ENCODE measurements at regions not wholly inside any gene's neighbourhood (a gene's known extent, or its start where the extent isn't known, plus 50 kb on each side); places are given as distances from the start of the nearest gene placed in this dataset.

- Mint-ChIP-seq H3K4me1 (peaks cover 7% of the 10 kb centered on the region), H3K27ac (peak overlapping the region; percentile 56), H3K4me3 (peak overlapping the region; percentile 79), H3K27me3 (no peaks in the 10 kb centered on the region), H3K9me3 (ENCODE audit: insufficient read depth) (no peaks in the 10 kb centered on the region)
- Histone ChIP-seq H3K27ac (ENCODE audit: low read length in 2 of 2) (no peak overlapping the region), H3K36me3 (replicated peaks in 1 of 2; ENCODE audit: control extremely low read depth in 1 of 2, control insufficient read depth in 1 of 2, extremely low read depth in 1 of 2, insufficient read depth in 2 of 2, low read length in 1 of 2) (no peaks in the 10 kb centered on the region), H3K9me3 (ENCODE audit: control extremely low read depth in 1 of 3, control insufficient read depth in 2 of 3, insufficient read depth in 1 of 3, low read length in 2 of 3) (peaks cover 0 to 40% (median 0%) of the 10 kb centered on the region in 3 donors), H3K4me3 (ENCODE audit: control extremely low read depth in 1 of 5, extremely low read depth in 1 of 5, insufficient read depth in 1 of 5, low read depth in 2 of 5, low read length in 4 of 5) (peak overlapping the region in 4 of 5 experiments; percentile 26 to 85 (median 68)), H3K79me2 (ENCODE audit: control insufficient read depth, insufficient read depth, low read length) (no peaks in the 10 kb centered on the region), H3K4me1 (ENCODE audit: control insufficient read depth in 2 of 2, insufficient read depth in 2 of 2, low read length in 2 of 2) (peaks cover 3 to 4% of the 10 kb centered on the region in 2 donors), H3K27me3 (replicated peaks in 1 of 4; ENCODE audit: control extremely low read depth in 1 of 4, control insufficient read depth in 3 of 4, insufficient read depth in 4 of 4, low read length in 3 of 4) (peaks cover 0 to 22% (median 0%) of the 10 kb centered on the region in 4 experiments), H2AFZ (ENCODE audit: insufficient read depth, low read depth, low read length, poor library complexity, severe bottlenecking) (peak overlapping the region; percentile 86), H3K9ac (ENCODE audit: low read length) (peak overlapping the region; percentile 82), H3K4me2 (replicated peaks; ENCODE audit: low read depth, low read length, poor library complexity, severe bottlenecking) (peak overlapping the region; percentile 84), H4K20me1 (ENCODE audit: control insufficient read depth, insufficient read depth, low read length, poor library complexity, severe bottlenecking) (no peaks in the 10 kb centered on the region)
- intact Hi-C loops (cut with micrococcal nuclease) = no loop called here
- POLR2A ChIA-PET = no interaction called here
- CTCF ChIA-PET = interaction anchor here (1.1 kb wide), 1 partner anchor 50 kb away, joined by 3 read pairs; no protein-coding TSS in a partner anchor
- WGBS (ENCODE audit: insufficient coverage) = 3% methylated on average over 55 of the region's 55 CpGs
- no peak for TF ChIP-seq EZH2 (IDR thresholded peaks at IDR 0.05; ENCODE audit: borderline replicate concordance, insufficient read depth, low read depth, low read length, poor library complexity, severe bottlenecking)
- no peak for TF ChIP-seq CTCF (IDR thresholded peaks at IDR 0.05)
- ATAC-seq (ENCODE audit: low read depth) (peak; percentile 35), DNase-seq (peak; percentile 54)
Measured at GRCh38 chr20:63102721-63103375, 96.1 kb upstream of the BHLHE23 start.

Data from B cell (primary cell).